BLaER1 (cell line): ENCODE measurements at regions not wholly inside any gene's neighbourhood (a gene's known extent, or its start where the extent isn't known, plus 50 kb on each side); places are given as distances from the start of the nearest gene placed in this dataset.

Experiments
- H3K27ac ChIP-seq: shearing (Covaris generic); formaldehyde crosslinking; 2 replicates; pipeline ENCODE4 v1.8.1; 2022
- H3K27me3 ChIP-seq: shearing (Covaris generic); formaldehyde crosslinking; 2 replicates; pipeline ENCODE4 v1.8.1; 2022
- H3K36me3 ChIP-seq: shearing (Covaris generic); formaldehyde crosslinking; 2 replicates; pipeline ENCODE4 v1.8.1; 2022
- H3K4me1 ChIP-seq: shearing (Covaris generic); formaldehyde crosslinking; 2 replicates; pipeline ENCODE4 v1.8.1; 2022
- H3K4me2 ChIP-seq: shearing (Covaris generic); formaldehyde crosslinking; 2 replicates; pipeline ENCODE4 v1.8.1; 2022
- H3K4me3 ChIP-seq: shearing (Covaris generic); formaldehyde crosslinking; 2 replicates; pipeline ENCODE4 v1.8.1; 2022
- H3K9ac ChIP-seq: shearing (Covaris generic); formaldehyde crosslinking; 2 replicates; pipeline ENCODE4 v1.8.1; 2022
- H3K9me3 ChIP-seq: shearing (Covaris generic); formaldehyde crosslinking; 2 replicates; pipeline ENCODE4 v1.8.1; 2022
- H4K20me1 ChIP-seq: shearing (Covaris generic); formaldehyde crosslinking; 2 replicates; pipeline ENCODE4 v1.8.1; 2022
- Cebpa-rat ChIP-seq: shearing (Covaris generic); IDR thresholded peaks from 2 replicates; pipeline ENCODE4 v1.8.1; 2022

DNA sequence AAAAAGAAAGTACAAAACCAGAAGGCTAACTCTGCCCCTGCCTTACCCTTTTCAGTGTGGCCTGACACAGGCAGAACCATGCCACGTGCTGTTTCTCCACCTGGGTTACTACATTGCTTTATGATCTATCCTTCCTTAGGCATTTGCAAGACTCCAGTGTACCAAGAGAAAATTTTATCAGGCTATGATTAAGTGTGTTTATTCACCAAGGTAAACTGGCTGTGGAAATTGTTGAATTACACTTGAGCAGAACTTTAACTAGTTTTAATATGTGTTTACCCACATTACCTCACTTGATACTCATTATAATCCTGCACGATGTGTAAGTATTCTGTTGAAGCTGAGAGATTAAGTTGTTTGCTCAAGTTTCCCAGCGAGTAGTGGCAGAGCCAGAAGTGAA, 129.7 kb upstream of the MYOCD start:
- H3K27ac ChIP-seq = no peak overlapping the region
- H4K20me1 ChIP-seq = no peaks in the 10 kb centered on the region
- no peaks in the 10 kb centered on the region for H3K4me1 ChIP-seq
- no peak overlapping the region for H3K9ac ChIP-seq
- no peaks in the 10 kb centered on the region for H3K27me3 ChIP-seq
- H3K9me3 ChIP-seq = no peaks in the 10 kb centered on the region
- H3K36me3 ChIP-seq = no peaks in the 10 kb centered on the region
- H3K4me2 ChIP-seq = no peak overlapping the region
- no peak overlapping the region for H3K4me3 ChIP-seq
- no peak for TF ChIP-seq Cebpa-rat

DNA sequence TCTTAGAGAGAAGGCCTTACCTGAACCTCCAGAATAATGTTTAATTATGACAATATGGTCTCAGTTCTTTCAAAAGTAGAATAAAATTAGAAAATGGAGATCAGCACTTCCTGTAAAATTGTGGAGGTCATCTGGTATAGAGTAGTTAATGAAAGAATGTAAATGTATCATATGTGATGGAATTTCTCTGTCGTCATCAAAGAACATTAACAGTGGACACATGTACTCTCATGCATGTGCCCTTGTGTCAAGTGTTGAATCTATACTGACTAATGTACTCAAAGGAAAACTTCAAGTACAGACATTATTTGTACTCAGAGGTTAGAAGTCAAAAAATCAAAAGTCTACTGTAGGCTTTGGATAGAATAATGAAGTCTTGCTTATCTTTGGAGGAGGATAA, 129.2 kb upstream of the MYOCD start:
- no peaks in the 10 kb centered on the region for H4K20me1 ChIP-seq
- TF ChIP-seq Cebpa-rat = no peak
- H3K4me3 ChIP-seq = no peak overlapping the region
- no peaks in the 10 kb centered on the region for H3K27me3 ChIP-seq
- no peak overlapping the region for H3K27ac ChIP-seq
- H3K9me3 ChIP-seq = no peaks in the 10 kb centered on the region
- no peaks in the 10 kb centered on the region for H3K4me1 ChIP-seq
- no peak overlapping the region for H3K4me2 ChIP-seq
- no peak overlapping the region for H3K9ac ChIP-seq
- H3K36me3 ChIP-seq = no peaks in the 10 kb centered on the region

DNA sequence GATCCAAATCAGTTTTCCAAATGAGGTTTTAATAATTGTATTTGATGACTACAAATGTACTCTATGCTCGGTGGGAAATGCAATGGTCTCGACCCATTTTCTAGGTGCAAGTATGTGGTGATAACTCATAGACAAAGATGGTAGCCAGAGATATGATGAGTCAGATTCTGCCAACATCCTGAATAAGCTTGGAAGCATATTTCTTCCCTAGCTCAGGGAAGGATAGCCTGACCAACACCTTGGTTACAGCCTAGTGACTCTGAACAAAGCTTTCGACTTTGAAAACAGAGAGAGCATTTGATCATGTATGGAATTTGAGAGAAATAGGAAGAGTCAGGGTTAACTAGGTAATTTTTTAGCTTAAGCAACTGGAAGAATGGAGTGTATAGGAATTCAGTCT, 128.3 kb upstream of the MYOCD start:
- H3K27ac ChIP-seq = no peak overlapping the region
- H3K36me3 ChIP-seq = no peaks in the 10 kb centered on the region
- no peak overlapping the region for H3K4me3 ChIP-seq
- no peaks in the 10 kb centered on the region for H4K20me1 ChIP-seq
- H3K9me3 ChIP-seq = no peaks in the 10 kb centered on the region
- no peak overlapping the region for H3K9ac ChIP-seq
- no peaks in the 10 kb centered on the region for H3K27me3 ChIP-seq
- H3K4me2 ChIP-seq = no peak overlapping the region
- H3K4me1 ChIP-seq = no peaks in the 10 kb centered on the region
- no peak for TF ChIP-seq Cebpa-rat

DNA sequence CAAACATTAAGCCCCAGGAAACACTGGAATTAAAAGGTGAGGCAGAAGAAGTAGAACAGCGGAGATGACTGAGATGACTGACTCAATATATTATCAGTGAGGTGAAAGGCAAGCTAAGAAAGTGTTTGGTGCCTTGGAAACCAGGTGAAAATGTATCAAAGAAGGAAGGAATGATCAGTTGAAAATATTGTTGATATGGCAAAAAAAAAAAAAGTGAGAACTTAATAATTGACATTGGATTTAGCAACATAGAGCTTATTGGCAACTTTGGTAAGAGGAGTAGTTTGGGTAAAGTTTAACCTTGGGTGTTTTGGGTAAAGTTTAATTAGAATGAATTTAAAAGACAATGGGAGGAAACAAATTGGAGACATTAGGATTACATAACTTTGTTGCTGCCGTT, 127.7 kb upstream of the MYOCD start:
- Histone ChIP-seq H3K9me3 (no peaks in the 10 kb centered on the region), H3K4me2 (no peak overlapping the region), H3K36me3 (no peaks in the 10 kb centered on the region), H3K27me3 (no peaks in the 10 kb centered on the region), H4K20me1 (no peaks in the 10 kb centered on the region), H3K27ac (no peak overlapping the region), H3K9ac (no peak overlapping the region), H3K4me3 (no peak overlapping the region), H3K4me1 (no peaks in the 10 kb centered on the region)
- no peak for TF ChIP-seq Cebpa-rat

DNA sequence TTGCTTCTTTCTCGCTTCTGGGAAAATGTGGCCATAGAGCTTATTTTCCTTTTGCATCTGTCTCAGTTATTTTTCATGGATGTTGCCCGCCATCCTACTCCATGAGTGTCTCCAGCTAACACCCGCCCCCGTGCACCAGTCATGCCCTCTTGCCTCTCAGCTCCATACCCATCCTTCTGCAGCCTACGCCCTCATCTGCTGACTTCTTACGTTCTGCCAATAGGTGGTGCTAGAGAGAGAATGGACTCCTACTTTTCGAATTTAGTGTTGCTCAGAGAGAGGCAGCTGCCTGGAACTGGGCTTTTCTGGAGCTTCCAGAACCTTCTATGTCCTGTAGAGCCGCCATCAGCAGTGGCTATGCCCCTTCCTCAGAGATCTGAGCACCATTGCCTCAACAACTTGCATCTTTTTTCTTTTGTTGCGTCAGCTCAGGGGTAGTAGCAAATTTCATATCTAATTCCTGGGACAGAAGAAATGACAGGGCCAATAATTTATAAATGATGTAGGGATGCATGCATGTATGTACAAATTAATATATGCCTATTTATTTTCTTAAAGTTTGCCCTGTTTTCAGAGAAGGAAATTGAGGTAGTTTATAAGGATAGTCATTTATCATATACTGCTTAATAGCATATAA, 119.7 kb upstream of the MYOCD start:
- Histone ChIP-seq H3K36me3 (no peaks in the 10 kb centered on the region), H3K4me3 (no peak overlapping the region), H3K4me2 (no peak overlapping the region), H3K27ac (no peak overlapping the region), H3K27me3 (no peaks in the 10 kb centered on the region), H3K9ac (no peak overlapping the region), H4K20me1 (no peaks in the 10 kb centered on the region), H3K4me1 (no peaks in the 10 kb centered on the region), H3K9me3 (no peaks in the 10 kb centered on the region)
- TF ChIP-seq Cebpa-rat = no peak

DNA sequence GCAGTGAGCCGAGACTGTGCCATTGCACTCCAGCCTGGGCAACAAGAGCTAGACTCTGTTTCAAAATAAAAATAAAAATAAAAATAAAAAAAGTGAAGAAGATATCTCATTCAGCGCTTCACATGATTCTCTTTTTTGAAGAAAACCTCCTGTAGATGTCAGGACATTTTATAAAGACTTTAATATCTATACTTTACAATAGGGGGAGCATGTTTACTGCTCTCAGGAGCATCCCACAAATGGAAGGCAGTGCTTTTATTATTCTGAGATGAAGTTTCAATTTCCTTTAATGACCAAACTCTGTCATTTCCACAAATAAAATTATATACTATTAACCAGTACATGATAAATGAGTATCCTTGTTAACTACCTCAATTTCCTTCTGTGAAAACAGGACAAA, 118.7 kb upstream of the MYOCD start:
- Histone ChIP-seq H4K20me1 (no peaks in the 10 kb centered on the region), H3K9me3 (no peaks in the 10 kb centered on the region), H3K4me2 (no peak overlapping the region), H3K9ac (no peak overlapping the region), H3K4me1 (no peaks in the 10 kb centered on the region), H3K36me3 (no peaks in the 10 kb centered on the region), H3K27ac (no peak overlapping the region), H3K27me3 (no peaks in the 10 kb centered on the region), H3K4me3 (no peak overlapping the region)
- TF ChIP-seq Cebpa-rat = no peak

DNA sequence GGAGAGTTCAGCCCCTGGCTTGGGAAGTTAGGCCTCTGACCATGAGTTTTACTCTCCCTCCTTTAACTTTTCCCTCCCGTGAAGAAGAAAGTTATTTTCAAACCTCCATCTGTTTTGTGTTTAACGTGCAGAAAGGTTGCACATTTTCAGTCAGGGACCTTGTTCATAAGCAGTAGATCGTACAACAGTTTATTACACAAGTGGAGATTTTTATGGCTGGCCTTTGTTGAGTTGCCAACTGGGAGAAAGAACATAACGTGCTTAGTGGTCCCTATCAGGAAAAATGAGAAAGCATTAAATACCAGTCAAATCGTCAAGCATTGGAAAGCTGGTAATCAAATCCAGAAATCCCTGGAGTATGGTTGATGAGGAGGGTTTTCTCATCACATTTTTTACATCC, 117.9 kb upstream of the MYOCD start:
- no peaks in the 10 kb centered on the region for H3K27me3 ChIP-seq
- no peaks in the 10 kb centered on the region for H3K36me3 ChIP-seq
- H3K4me3 ChIP-seq = no peak overlapping the region
- no peak overlapping the region for H3K4me2 ChIP-seq
- no peak overlapping the region for H3K27ac ChIP-seq
- H3K9me3 ChIP-seq = no peaks in the 10 kb centered on the region
- H3K4me1 ChIP-seq = no peaks in the 10 kb centered on the region
- no peaks in the 10 kb centered on the region for H4K20me1 ChIP-seq
- no peak overlapping the region for H3K9ac ChIP-seq
- no peak for TF ChIP-seq Cebpa-rat

DNA sequence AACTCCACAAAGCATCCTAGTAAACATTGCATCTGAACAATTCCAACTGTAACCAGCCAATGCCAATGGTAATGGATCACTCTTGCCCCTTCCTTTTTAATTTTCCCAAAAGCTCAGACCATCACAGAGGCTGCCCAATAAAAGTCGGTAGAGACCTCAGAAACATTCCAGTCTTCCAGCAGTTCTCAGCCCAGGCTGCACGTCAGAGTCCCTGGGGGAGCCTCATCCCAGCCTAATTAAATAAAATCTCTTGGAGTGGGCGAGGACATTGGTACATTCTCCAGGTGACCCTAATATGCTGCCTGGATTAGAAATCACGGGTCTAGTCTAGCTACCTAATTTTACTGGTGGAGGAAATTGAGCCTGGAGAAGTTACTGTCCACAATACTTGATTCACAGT, 117.1 kb upstream of the MYOCD start:
- TF ChIP-seq Cebpa-rat = no peak
- no peaks in the 10 kb centered on the region for H3K9me3 ChIP-seq
- H3K36me3 ChIP-seq = no peaks in the 10 kb centered on the region
- H3K4me1 ChIP-seq = no peaks in the 10 kb centered on the region
- H3K4me2 ChIP-seq = no peak overlapping the region
- no peaks in the 10 kb centered on the region for H4K20me1 ChIP-seq
- H3K27me3 ChIP-seq = no peaks in the 10 kb centered on the region
- no peak overlapping the region for H3K4me3 ChIP-seq
- no peak overlapping the region for H3K27ac ChIP-seq
- H3K9ac ChIP-seq = no peak overlapping the region

DNA sequence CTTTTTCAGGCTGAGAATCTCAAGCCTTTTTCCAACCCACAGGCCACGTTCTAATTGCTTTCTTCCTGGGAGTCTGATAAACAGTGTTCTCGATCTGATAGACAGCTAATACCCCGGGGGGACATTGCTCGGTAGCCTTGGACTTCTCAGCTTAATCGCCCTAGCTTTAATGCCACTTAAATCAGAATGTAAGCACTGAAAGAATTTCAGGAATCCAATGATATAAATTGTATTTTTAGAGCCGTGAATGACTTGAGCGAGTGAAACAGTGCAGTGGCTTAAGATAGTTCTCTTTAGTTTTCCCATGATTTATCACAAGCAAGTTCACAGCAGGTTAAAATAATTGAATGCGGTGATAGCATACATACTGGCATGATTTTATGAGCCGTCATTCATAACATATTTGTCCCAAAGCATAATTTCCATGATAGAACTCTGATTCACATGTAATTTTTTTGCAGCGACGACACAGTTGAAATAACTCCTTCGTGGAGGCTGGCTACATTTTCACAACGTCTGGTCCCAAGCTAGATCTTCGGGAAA, 116.1 kb upstream of the MYOCD start:
- Histone ChIP-seq H3K36me3 (no peaks in the 10 kb centered on the region), H3K4me3 (no peak overlapping the region), H4K20me1 (no peaks in the 10 kb centered on the region), H3K27me3 (no peaks in the 10 kb centered on the region), H3K27ac (no peak overlapping the region), H3K9me3 (no peaks in the 10 kb centered on the region), H3K4me1 (no peaks in the 10 kb centered on the region), H3K9ac (no peak overlapping the region), H3K4me2 (no peak overlapping the region)
- TF ChIP-seq Cebpa-rat = no peak

DNA sequence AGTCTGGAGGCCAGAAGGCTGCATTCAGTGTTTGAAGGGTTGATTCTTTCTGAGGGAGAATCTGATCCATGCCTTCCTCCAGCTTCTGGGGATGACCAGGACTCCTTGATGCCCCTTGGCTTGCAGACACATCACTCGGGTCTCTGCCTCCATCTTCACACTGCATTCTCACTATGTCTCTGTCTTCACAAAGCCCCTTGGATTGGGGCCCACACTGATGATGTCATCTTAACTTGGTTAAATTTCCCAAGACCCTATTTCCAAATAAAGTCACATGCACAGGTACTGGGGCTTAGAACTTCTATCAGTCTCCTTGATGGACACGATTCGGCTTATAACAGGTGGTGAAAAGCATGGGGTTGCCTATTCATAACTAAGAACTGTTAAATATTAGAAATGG, 112.1 kb upstream of the MYOCD start:
- Histone ChIP-seq H3K9me3 (no peaks in the 10 kb centered on the region), H4K20me1 (no peaks in the 10 kb centered on the region), H3K9ac (no peak overlapping the region), H3K27me3 (no peaks in the 10 kb centered on the region), H3K4me2 (no peak overlapping the region), H3K36me3 (no peaks in the 10 kb centered on the region), H3K4me1 (no peaks in the 10 kb centered on the region), H3K27ac (no peak overlapping the region), H3K4me3 (no peak overlapping the region)
- no peak for TF ChIP-seq Cebpa-rat

DNA sequence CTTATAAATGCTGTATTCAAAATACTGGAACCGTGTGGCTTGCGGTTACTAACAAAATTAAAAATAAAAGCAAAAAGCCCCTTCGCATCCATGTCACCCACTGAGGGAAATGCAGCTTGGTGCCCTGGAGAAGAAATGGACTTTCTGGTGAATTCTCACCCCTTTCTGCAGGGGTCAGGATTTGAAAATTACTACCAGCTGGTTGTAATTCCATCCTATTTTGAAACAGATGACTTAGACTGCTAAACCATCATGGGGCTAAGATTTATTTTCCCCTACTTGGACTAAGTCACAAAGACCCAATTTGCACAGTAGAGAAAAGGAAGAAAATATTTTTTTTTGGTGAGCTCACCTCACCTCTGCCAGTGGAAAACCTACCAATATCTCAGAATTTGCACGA, 111.4 kb upstream of the MYOCD start:
- Histone ChIP-seq H4K20me1 (no peaks in the 10 kb centered on the region), H3K36me3 (no peaks in the 10 kb centered on the region), H3K27me3 (no peaks in the 10 kb centered on the region), H3K4me1 (no peaks in the 10 kb centered on the region), H3K9me3 (no peaks in the 10 kb centered on the region), H3K9ac (no peak overlapping the region), H3K27ac (no peak overlapping the region), H3K4me2 (no peak overlapping the region), H3K4me3 (no peak overlapping the region)
- TF ChIP-seq Cebpa-rat = no peak
